HG03469 (cell line): ENCODE measurements at regions not wholly inside any gene's neighbourhood (a gene's known extent, or its start where the extent isn't known, plus 50 kb on each side); places are given as distances from the start of the nearest gene placed in this dataset.
"Not testable (repeated sequence)": the region's sequence is repeated elsewhere in the genome, so short reads cannot be mapped to it uniquely, and the experiment has no call there.

Experiments
- ATAC-seq: cut with Tn5 transposase; IDR thresholded peaks from one replicate; pipeline ENCODE4 v1.9.1; 2021; ENCODE audit warnings: mild to moderate bottlenecking, moderate library complexity, moderate number of reproducible peaks; ENCODE audit not compliant: unreplicated experiment

- no peak for ATAC-seq
Measured at GRCh38 chr15:53046153-53046790, 256.1 kb upstream of the ONECUT1 start.

DNA sequence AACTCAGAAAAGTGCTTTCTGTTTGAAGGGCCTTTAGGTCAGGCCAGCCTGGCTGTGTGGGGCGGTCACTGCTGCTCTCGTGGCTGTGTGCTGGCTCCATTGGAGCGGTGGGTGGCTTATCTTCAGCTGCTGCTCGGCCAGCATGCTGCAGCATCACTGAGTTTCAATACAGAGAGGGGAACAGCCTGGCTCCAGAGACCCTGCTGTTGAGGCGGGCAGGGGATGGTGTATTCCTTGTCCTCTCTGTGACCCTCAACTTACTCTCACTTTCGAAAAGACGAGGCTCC, 248.5 kb upstream of the ONECUT1 start:
- no peak for ATAC-seq

DNA sequence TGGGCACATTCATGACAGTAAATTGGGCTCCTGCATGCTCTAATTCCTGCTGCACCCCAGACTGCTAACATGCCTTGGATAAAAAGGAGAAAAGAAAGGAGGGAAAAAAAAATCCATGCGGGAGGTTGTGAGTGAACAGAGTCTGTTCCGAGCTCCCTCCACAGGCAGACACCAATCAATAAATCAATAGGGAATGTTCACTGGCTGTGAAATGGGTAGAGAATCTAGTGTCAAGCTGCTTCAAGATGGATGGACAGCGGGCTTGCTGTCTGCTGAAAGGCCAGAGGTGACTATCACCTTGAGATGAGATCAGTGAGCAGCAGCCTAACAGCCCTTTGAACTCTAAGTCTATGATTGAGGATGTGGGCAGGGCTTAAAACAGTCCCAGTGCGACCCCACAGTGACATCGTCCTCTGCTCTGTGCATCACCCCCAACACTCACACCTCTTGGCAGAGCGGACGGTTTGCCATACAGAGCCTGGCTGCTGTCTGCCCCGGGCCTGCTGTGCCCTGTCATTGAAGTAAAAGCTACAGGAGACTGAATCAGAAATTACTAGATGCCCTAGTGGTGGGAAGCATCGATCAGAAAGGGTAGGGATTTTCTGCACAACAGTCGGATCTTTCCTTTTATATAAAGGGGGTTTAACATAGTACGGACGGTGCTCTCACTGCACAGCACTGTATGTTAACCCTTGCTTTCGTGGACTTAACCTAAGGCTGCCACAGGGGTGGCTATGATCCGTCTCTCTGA, 247.9 kb upstream of the ONECUT1 start:
- no peak for ATAC-seq

DNA sequence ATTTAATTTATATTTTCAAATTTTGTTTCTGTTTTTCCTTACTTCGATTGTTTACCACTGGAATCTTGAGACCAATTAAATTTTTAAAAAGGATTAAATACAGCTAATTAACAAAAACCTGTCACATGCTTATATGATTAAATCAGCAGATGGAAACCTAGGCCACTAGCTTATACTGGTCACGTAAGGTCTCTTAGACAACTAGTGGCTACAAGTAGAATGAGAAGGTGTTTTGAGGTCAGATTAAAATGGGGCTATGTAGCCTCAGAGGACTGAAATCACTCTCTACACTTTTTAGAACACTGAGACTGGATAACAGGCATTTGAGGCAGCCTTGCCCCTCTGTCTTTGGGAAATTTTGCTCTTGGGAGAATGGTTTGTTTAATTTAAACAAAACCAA, 246.5 kb upstream of the ONECUT1 start:
- no peak for ATAC-seq

DNA sequence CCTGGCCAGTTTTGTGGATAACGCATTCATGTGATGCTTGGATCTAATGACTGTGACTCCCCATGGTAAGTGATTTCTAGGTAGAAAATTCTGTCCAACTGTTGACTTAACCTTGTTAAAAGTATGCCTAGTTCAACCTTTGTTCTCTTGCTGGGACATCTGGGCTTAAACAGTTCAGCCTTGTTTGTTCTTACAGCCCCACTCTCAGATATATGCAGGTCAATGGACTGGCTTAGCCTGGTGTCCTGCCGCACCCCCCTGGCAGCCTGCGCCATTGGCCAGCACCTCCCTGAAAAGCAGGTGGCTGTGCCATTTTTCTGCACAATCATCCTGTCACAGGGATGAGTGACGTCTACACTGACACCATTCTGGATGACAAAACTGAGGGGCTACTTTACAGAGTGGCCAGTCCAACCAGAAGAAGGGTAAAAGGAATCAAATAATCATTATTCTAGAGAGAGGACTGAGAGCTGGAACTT, 244.7 kb upstream of the ONECUT1 start:
- ATAC-seq = no peak

- ATAC-seq = no peak
Measured at GRCh38 chr15:53033709-53034108, 243.6 kb upstream of the ONECUT1 start.

GRCh38 chr15:53031469-53031868, 241.3 kb upstream of the ONECUT1 start:
- ATAC-seq = no peak

- no peak for ATAC-seq
Measured at GRCh38 chr15:53022788-53023187, 232.7 kb upstream of the ONECUT1 start.

- ATAC-seq = no peak
Measured at GRCh38 chr15:53013329-53013728, 223.2 kb upstream of the ONECUT1 start.

DNA sequence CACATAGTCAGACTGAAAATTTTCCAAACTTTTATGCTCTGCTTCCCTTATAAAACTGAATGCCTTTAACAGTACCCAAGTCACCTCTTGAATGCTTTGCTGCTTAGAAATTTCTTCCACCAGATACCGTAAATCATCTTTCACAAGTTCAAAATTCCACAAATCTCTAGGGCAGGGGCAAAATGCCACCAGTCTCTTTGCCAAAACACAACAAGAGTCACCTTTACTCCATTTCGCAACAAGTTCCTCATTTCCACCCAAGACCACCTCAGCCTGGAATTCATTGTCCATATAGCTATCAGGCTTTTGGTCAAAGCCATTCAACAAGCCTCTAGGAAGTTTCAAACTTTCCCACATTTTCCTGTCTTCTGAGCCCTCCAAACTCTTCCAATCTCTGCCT, 221.6 kb upstream of the ONECUT1 start:
- ATAC-seq = not testable (repeated sequence)

- ATAC-seq = no peak
Measured at GRCh38 chr15:53009093-53009492, 219.0 kb upstream of the ONECUT1 start.

DNA sequence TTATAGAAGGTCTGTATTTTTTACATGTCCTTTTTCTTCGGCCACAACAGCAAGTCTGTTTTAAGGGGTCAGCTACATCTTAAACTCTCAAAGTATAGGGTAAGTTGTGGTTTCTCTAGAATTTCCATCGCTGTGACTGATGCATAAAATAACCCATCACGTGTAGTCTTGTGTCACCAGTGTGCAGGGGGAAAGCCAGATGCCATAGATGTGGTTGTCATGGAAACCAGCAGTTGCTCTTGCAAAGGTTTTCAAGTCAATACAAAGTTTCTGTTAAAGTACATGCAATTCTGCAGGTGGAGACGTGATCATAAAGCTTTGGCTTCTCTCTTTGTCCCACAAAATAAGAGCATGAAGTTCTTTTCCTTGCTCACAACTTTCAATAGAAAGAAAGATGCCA, 210.3 kb upstream of the ONECUT1 start:
- ATAC-seq = no peak

DNA sequence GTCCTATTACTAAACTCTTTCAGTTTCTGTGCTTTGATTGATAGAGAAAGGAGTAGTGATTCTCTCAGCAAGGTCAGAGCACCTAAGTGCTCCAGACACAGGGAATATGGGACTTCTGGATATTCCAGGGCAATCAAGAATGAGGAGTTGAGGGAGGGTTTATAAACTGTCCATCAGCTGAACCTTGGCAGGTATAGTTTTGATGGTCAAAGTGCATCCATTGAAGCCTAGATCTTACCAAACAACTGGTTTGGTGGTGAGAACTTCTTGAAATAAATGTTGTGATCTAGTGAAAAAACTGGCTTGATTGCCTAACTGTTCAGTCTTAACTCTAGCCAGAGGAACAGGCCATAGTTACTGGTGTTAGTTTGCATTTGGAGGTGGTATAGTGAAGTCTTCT, 207.0 kb upstream of the ONECUT1 start:
- no peak for ATAC-seq

DNA sequence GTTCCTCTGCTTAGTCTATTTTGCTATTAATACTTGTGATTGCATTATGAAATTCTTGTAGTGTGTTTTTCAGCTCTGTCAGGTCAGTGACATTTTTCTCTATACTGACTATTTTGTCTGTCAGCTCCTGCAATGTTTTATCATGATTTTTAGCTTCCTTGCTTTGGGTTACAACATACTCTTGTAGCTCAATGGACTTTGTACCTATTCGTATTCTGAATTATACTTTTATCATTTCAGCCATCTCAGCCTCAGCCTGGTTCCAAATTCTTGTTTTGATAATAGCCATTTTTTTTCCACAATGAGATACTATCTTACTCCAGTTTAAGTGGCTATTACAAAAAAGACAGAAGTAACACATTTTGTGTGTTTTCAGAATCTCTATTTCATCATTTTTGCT, 204.2 kb upstream of the ONECUT1 start:
- ATAC-seq = no peak

DNA sequence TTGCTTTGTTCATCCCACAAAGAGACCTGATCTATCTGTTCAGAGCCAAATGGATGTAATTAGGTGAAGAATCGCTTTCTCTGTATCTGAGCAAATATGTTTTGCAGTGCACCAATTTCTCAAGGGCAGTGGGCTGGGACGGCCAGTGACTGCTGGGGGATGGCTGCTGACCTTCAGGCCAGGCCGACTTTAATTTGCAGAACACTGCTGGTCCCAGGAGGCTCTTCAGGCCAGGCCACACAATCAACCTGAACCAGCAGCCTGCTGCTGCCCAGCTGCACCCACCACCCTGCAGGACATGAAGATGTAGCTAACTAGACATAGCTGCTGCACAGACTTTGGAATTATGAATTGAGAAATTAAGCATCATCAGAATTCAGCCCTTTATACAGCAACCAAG, 194.4 kb upstream of the ONECUT1 start:
- ATAC-seq = no peak

- no peak for ATAC-seq
Measured at GRCh38 chr15:52980446-52980845, 190.3 kb upstream of the ONECUT1 start.

DNA sequence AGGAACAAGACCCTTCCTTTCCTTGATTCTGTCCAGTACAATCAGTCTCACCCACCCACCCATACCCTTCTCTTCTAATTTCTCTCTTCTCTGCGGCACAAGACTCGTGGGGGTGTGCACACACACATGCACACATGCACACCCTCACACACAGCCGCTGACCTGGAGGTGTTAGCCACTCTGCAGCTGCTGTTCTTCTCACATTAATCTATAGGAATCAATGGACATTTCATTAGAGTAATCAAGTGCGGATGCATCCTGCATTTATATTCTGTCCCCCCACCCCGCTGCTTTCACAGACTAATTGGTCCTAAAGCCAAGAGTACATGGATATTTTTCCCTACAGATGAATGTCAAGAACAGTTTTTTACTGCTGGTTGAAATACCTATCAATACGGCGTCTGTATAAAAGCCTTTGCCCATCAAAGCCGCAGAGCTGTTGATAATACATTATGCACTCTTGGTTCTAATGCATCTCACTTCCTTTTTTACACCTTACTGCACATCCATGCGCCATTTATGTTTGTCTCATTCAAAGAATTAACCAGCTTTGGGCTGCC, 186.5 kb upstream of the ONECUT1 start:
- ATAC-seq = no peak

- no peak for ATAC-seq
Measured at GRCh38 chr15:52975941-52976449, 185.9 kb upstream of the ONECUT1 start.

DNA sequence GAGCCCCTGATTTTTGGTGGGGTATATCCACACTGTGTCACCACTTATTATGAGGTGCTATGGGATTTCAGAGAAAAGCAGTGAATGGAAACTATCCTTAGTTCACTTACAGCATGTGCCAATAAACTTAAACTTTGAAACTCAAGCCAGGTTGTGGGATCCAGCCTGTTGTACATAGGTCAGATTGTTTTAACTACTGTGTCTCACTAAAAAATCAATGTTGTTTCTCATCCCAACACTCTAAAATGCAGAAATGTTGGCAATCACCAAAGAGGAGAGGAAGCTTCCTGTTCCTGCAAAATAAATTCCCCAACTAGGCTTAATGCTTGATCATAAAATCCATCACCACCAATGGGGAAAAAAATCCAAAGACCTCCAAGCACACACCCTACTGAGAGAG, 173.7 kb upstream of the ONECUT1 start:
- ATAC-seq = no peak

- no peak for ATAC-seq
Measured at GRCh38 chr15:52960283-52960682, 170.1 kb upstream of the ONECUT1 start.

DNA sequence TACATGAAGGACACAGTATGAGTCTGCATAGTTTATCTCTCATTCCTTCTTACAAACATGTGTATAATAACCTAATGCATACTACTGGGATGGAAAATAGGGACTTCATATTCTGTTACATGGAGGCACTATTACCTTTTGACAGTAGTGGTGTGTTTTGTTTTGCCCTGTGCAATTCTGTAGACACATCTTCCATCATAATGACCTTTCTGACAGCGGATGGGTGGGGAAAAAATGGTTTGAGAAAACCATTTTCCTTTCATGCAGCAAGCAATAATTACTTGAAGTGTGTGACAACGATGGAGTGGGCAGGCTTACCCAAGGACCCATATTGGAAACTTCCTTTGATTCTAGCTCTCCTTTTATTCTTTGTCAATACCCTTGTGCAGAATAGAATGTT, 153.6 kb upstream of the ONECUT1 start:
- ATAC-seq = no peak

DNA sequence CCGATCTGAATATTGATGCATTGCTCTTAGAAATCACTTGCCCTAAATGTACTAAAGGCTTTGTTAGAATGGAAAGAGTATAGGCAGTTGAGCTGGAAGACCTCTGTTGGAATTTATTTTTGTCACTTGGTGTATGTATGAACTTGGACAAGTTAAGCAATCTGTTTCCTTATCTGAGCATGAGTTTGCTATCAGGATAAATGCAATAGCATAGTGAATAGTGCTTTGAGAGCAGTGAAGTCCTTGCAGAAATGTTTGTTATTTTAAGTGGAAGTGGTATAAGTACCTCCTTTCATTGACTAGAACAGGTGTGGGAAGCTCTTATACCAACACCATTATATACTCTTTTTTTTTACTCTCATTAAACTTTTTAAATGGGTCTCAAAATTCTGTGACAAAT, 146.4 kb upstream of the ONECUT1 start:
- no peak for ATAC-seq
